DOHH2 (cell line): ENCODE measurements at regions not wholly inside any gene's neighbourhood (a gene's known extent, or its start where the extent isn't known, plus 50 kb on each side); places are given as distances from the start of the nearest gene placed in this dataset.

Experiments
- H3F3A ChIP-seq: fragments of 200-600 bp; sonication (generic), shearing (Covaris generic); 2 replicates; pipeline ENCODE4 v1.6.0; 2016; ENCODE audit warnings: antibody characterized with exemption, mild to moderate bottlenecking; ENCODE audit not compliant: control insufficient read depth, insufficient read depth
- H3K27ac ChIP-seq: fragments of 200-600 bp; sonication (generic); 2 replicates; pipeline ENCODE4 v1.5.1; 2014; ENCODE audit warnings: low read depth, mild to moderate bottlenecking, low read length, moderate library complexity
- H3K27me3 ChIP-seq: fragments of 200-600 bp; sonication (generic); 2 replicates; pipeline ENCODE4 v1.6.1; 2014; ENCODE audit warnings: mild to moderate bottlenecking, low read length, mixed read lengths; ENCODE audit not compliant: control insufficient read depth
- H3K36me3 ChIP-seq: fragments of 200-600 bp; sonication (generic); 2 replicates; pipeline ENCODE4 v1.6.1; 2014; ENCODE audit warnings: mild to moderate bottlenecking, low read length, moderate library complexity, mixed read lengths; ENCODE audit not compliant: control insufficient read depth
- H3K4me1 ChIP-seq: fragments of 200-600 bp; sonication (generic); 2 replicates; pipeline ENCODE4 v1.6.1; 2014; ENCODE audit warnings: mild to moderate bottlenecking, low read length, mixed read lengths; ENCODE audit not compliant: control insufficient read depth
- H3K4me2 ChIP-seq: fragments of 200-600 bp; sonication (generic); 2 replicates; pipeline ENCODE4 v1.6.0; 2014; ENCODE audit warnings: mild to moderate bottlenecking, low read length, moderate library complexity
- H3K4me3 ChIP-seq: fragments of 200-600 bp; sonication (generic); 2 replicates; pipeline ENCODE4 v1.5.1; 2014; ENCODE audit warnings: mild to moderate bottlenecking, low read length, mixed read lengths
- H3K79me2 ChIP-seq: fragments of 200-600 bp; sonication (generic); 2 replicates; pipeline ENCODE4 v1.6.1; 2014; ENCODE audit warnings: mild to moderate bottlenecking, low read length, mixed read lengths; ENCODE audit not compliant: control insufficient read depth
- H3K9me2 ChIP-seq: fragments of 200-600 bp; sonication (generic); replicated peaks from 2 replicates; pipeline ENCODE4 v1.6.1; 2014; ENCODE audit warnings: mild to moderate bottlenecking, low read length, mixed read lengths; ENCODE audit not compliant: control insufficient read depth
- H3K9me3 ChIP-seq: fragments of 200-600 bp; sonication (generic); 2 replicates; pipeline ENCODE4 v1.6.1; 2014; ENCODE audit warnings: antibody characterized with exemption, low read length, mixed read lengths; ENCODE audit not compliant: control insufficient read depth, insufficient read depth
- H4K20me1 ChIP-seq: fragments of 200-600 bp; sonication (generic); 2 replicates; pipeline ENCODE4 v1.6.0; 2014; ENCODE audit warnings: low read depth, mild to moderate bottlenecking, antibody characterized with exemption, low read length, moderate library complexity; ENCODE audit not compliant: control insufficient read depth, insufficient read depth
- EZH2phosphoT487 ChIP-seq: fragments of 200-600 bp; sonication (generic); IDR thresholded peaks from 2 replicates; pipeline ENCODE4 v1.6.1; 2017; ENCODE audit warnings: borderline replicate concordance, mild to moderate bottlenecking, antibody characterized with exemption, low read length, moderate library complexity, mixed read lengths
- TF ChIP-seq, protein P1 (sequence below): fragments of 200-600 bp; sonication (generic); IDR thresholded peaks from one replicate; pipeline ENCODE4 v1.5.1; 2014; ENCODE audit warnings: antibody characterized with exemption, mild to moderate bottlenecking, low read depth, low read length; ENCODE audit not compliant: poor library complexity, severe bottlenecking

DNA sequence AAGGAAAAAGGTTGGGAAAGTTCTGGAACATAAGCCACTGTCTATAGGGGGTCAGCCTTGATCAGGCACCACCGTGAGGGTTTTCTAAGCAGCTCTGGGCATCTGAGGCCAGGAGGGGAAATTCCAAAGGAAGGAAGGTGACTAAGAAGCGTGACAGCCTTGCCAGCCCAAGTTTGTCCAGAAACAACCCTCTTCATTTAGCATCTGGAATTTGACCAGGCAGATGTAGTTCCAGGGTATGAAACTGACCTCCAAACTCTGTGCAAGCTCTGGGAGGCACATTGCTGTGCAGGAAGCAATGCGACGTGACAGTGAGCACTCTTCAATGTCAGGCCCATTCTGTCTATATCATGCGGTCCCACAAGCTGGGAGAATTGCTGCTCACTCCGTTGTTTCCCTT is 85.4 kb upstream of the TPM1 start:
- Histone ChIP-seq H3K36me3 (no peaks in the 10 kb centered on the region), H3K79me2 (no peaks in the 10 kb centered on the region), H3K27ac (no peak overlapping the region), H3K9me2 (no peaks in the 10 kb centered on the region), H4K20me1 (no peaks in the 10 kb centered on the region), H3K4me2 (no peak overlapping the region), H3K27me3 (no peaks in the 10 kb centered on the region), H3K4me3 (no peak overlapping the region), H3F3A (no peaks in the 10 kb centered on the region), H3K4me1 (no peaks in the 10 kb centered on the region), H3K9me3 (no peaks in the 10 kb centered on the region)
- no peak for TF ChIP-seq EZH2phosphoT487
- TF ChIP-seq, protein P1, sequence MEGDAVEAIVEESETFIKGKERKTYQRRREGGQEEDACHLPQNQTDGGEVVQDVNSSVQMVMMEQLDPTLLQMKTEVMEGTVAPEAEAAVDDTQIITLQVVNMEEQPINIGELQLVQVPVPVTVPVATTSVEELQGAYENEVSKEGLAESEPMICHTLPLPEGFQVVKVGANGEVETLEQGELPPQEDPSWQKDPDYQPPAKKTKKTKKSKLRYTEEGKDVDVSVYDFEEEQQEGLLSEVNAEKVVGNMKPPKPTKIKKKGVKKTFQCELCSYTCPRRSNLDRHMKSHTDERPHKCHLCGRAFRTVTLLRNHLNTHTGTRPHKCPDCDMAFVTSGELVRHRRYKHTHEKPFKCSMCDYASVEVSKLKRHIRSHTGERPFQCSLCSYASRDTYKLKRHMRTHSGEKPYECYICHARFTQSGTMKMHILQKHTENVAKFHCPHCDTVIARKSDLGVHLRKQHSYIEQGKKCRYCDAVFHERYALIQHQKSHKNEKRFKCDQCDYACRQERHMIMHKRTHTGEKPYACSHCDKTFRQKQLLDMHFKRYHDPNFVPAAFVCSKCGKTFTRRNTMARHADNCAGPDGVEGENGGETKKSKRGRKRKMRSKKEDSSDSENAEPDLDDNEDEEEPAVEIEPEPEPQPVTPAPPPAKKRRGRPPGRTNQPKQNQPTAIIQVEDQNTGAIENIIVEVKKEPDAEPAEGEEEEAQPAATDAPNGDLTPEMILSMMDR: no peak

DNA sequence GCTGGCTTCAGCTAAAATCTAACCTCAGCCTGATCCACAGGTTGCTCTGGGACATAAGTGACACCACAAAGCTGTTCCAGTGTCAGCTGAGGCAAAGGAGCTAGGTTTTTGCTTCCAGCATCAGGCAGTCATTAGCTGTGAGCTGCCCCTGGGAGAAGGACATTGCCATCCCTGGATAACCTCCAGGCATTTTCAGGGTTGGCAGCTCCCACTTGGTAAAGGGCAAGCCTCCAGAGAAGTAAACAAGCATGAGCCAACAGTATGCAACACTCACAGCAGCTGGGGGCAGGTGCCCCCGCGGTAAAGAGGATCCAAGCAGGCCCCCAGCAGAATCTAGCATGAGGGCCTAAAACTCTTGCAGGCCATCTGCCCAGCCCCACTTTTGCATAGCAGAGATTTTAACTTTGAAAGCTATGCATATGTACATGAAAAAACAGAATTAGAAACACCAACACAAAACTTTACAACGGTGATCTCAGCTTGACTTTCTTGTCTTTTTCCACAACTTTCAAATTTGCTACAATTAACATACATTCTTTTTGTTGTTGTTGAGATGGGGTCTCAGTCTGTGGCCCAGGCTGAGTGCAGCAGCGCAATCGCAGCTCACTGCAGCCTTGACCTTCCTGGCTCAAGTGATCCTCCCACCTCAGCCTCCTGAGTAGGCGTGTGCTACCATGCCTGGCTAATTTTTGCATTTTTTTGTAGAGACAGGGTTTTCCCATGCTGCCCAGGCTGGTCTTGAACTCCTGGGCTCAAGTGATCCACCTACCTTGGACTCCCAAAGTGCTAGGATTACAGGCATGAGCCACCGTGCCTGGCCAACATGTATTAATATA is 83.8 kb upstream of the TPM1 start:
- Histone ChIP-seq H3K9me3 (no peaks in the 10 kb centered on the region), H3K27me3 (no peaks in the 10 kb centered on the region), H3K27ac (no peak overlapping the region), H3K4me2 (no peak overlapping the region), H3K9me2 (no peaks in the 10 kb centered on the region), H3K4me1 (no peaks in the 10 kb centered on the region), H3K79me2 (no peaks in the 10 kb centered on the region), H3K36me3 (no peaks in the 10 kb centered on the region), H3K4me3 (no peak overlapping the region), H3F3A (no peaks in the 10 kb centered on the region), H4K20me1 (no peaks in the 10 kb centered on the region)
- no peak for TF ChIP-seq EZH2phosphoT487
- TF ChIP-seq, protein P1: no peak

DNA sequence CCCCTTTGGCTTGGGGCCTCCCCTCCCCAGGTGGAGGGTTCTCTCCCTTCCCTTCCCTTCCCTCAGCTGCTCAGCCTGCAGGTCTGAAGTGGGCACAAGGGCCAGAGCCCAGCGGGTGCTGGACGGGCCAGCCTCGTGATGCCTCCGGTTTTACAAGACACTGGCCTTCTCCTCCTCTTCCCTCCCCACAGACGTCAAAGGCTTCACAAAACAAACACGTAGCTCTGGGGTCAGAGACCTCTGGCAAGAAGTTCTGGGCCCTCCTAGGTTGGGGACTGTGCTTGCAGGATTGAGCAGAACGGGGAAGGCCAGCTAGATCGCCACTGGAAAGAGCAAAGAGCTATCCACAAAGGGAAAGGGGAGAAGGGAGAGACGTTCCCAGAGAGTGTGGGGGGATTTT is 81.4 kb upstream of the TPM1 start:
- Histone ChIP-seq H3K79me2 (no peaks in the 10 kb centered on the region), H3K27me3 (no peaks in the 10 kb centered on the region), H3K9me3 (no peaks in the 10 kb centered on the region), H3K4me1 (no peaks in the 10 kb centered on the region), H3K36me3 (no peaks in the 10 kb centered on the region), H3K4me3 (no peak overlapping the region), H3K9me2 (no peaks in the 10 kb centered on the region), H3F3A (no peaks in the 10 kb centered on the region), H3K27ac (no peak overlapping the region), H3K4me2 (no peak overlapping the region), H4K20me1 (no peaks in the 10 kb centered on the region)
- no peak for TF ChIP-seq EZH2phosphoT487
- TF ChIP-seq, protein P1: no peak
